ENCODE measurements at regions not wholly inside any gene's neighbourhood (a gene's known extent, or its start where the extent isn't known, plus 50 kb on each side); places are given as distances from the start of the nearest gene placed in this dataset.
A peak's percentile ranks its signal among the peaks of the same experiment; 100 is the strongest.

- no TSS peak for BruUV-seq (replicated peaks)
- Histone ChIP-seq H3K9me3 (ENCODE audit: low read depth, low read length, poor library complexity, severe bottlenecking) (no peaks in the 10 kb centered on the region), H3K27ac (ENCODE audit: low read depth, low read length, poor library complexity, severe bottlenecking) (no peak overlapping the region), H3K4me1 (ENCODE audit: insufficient read depth, low read length, poor library complexity, severe bottlenecking) (peaks cover 14% of the 10 kb centered on the region), H3K36me3 (ENCODE audit: insufficient read depth, low read length, poor library complexity, severe bottlenecking) (no peaks in the 10 kb centered on the region), H3K27me3 (replicated peaks; ENCODE audit: insufficient read depth, low read depth, low read length, poor library complexity) (no peaks in the 10 kb centered on the region), H3K4me3 (ENCODE audit: low read depth, low read length, poor library complexity, severe bottlenecking) (no peak overlapping the region)
- CTCF ChIA-PET: no interaction called here
- intact Hi-C loops (cut with micrococcal nuclease; ENCODE audit: unreplicated experiment): no loop called here
- POLR2A ChIA-PET (ENCODE audit: low non-redundant PET): interaction anchor here (0.7 kb wide), 1 partner anchor 529 kb away, joined by 7 read pairs; no protein-coding TSS in a partner anchor
- TF ChIP-seq EZH2 (IDR thresholded peaks at IDR 0.05; ENCODE audit: borderline replicate concordance, low read depth, low read length, poor library complexity, severe bottlenecking) (no peak), CTCF (conservative IDR thresholded peaks at IDR 0.05; ENCODE audit: low read depth, low read length) (no peak)
- DNase-seq (ENCODE audit: low spot score): peak; percentile 69
These were observed 1265.5 kb upstream of the ACVR2A start for GRCh38 chr2:146579147-146579930.

DNA sequence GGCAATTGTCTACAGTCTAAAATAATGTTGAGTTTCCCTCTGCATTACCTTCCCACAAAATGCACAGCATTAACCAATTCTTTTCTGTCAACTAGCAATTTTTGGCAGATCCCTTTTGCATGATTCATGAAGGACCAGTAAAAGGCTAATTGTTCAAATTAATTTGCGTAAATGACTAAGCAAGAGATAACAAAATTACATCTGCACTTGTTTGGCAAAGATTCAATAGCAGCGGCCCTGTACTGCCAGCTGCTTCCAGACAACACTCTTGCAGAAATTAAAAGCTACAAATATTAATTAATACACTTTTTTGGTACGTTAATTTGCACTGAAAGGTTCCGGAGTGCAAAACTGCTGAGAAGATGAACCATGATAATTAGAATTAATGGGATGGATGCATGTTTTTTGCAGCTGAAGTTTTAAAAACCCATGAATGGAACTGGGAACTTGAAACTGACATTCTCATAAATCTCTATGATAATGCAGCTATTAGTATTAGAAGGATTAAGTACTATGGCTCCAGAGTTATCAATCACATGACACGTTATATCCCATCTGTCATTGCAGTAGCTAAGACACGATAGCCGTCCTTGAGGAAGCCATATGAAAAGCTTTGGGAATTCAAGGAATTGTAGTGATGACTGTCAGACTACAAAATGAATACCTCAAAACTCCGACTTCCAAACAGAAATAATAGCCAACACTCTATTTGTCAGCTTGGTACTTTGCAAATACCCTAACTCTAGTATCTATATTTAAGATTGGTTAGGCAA is 1268.3 kb upstream of the ACVR2A start:
- DNase-seq (ENCODE audit: low spot score): peak; percentile 22
- no TSS peak for BruUV-seq (replicated peaks)
- CTCF ChIA-PET: no interaction called here

GRCh38 chr2:146572598-146572997 is 1272.2 kb upstream of the ACVR2A start:
- H3K36me3 ChIP-seq (ENCODE audit: insufficient read depth, low read length, poor library complexity, severe bottlenecking): no peaks in the 10 kb centered on the region
- DNase-seq (ENCODE audit: low spot score): no peak
- TF ChIP-seq EZH2 (IDR thresholded peaks at IDR 0.05; ENCODE audit: borderline replicate concordance, low read depth, low read length, poor library complexity, severe bottlenecking) (no peak), CTCF (conservative IDR thresholded peaks at IDR 0.05; ENCODE audit: low read depth, low read length) (no peak)
- POLR2A ChIA-PET (ENCODE audit: low non-redundant PET): no interaction called here
- no TSS peak for BruUV-seq (replicated peaks)
- no peak overlapping the region for H3K4me3 ChIP-seq (ENCODE audit: low read depth, low read length, poor library complexity, severe bottlenecking)
- H3K27me3 ChIP-seq (replicated peaks; ENCODE audit: insufficient read depth, low read depth, low read length, poor library complexity): no peaks in the 10 kb centered on the region
- H3K9me3 ChIP-seq (ENCODE audit: low read depth, low read length, poor library complexity, severe bottlenecking): no peaks in the 10 kb centered on the region
- H3K4me1 ChIP-seq (ENCODE audit: insufficient read depth, low read length, poor library complexity, severe bottlenecking): peaks cover 11% of the 10 kb centered on the region
- intact Hi-C loops (cut with micrococcal nuclease; ENCODE audit: unreplicated experiment): no loop called here
- no peak overlapping the region for H3K27ac ChIP-seq (ENCODE audit: low read depth, low read length, poor library complexity, severe bottlenecking)
- CTCF ChIA-PET: no interaction called here

More for the DNA sequence above, 1268.3 kb upstream of the ACVR2A start:
- H3K4me1 ChIP-seq (ENCODE audit: insufficient read depth, low read length, poor library complexity, severe bottlenecking): peaks cover 14% of the 10 kb centered on the region
- POLR2A ChIA-PET (ENCODE audit: low non-redundant PET): no interaction called here
- H3K9me3 ChIP-seq (ENCODE audit: low read depth, low read length, poor library complexity, severe bottlenecking): no peaks in the 10 kb centered on the region
- H3K27me3 ChIP-seq (replicated peaks; ENCODE audit: insufficient read depth, low read depth, low read length, poor library complexity): no peaks in the 10 kb centered on the region
- no peak for TF ChIP-seq EZH2 (IDR thresholded peaks at IDR 0.05; ENCODE audit: borderline replicate concordance, low read depth, low read length, poor library complexity, severe bottlenecking)
- no peak for TF ChIP-seq CTCF (conservative IDR thresholded peaks at IDR 0.05; ENCODE audit: low read depth, low read length)
- no peak overlapping the region for H3K4me3 ChIP-seq (ENCODE audit: low read depth, low read length, poor library complexity, severe bottlenecking)
- intact Hi-C loops (cut with micrococcal nuclease; ENCODE audit: unreplicated experiment): no loop called here
- H3K36me3 ChIP-seq (ENCODE audit: insufficient read depth, low read length, poor library complexity, severe bottlenecking): no peaks in the 10 kb centered on the region
- no peak overlapping the region for H3K27ac ChIP-seq (ENCODE audit: low read depth, low read length, poor library complexity, severe bottlenecking)
